Suprapubic skin (tissue), 4 donors: ENCODE measurements at regions not wholly inside any gene's neighbourhood (a gene's known extent, or its start where the extent isn't known, plus 50 kb on each side); places are given as distances from the start of the nearest gene placed in this dataset.

Source experiments
- CTCF ChIP-seq, 2 donors: fragments of 200-600 bp in 1 of 2; fragments of 450-650 bp in 1 of 2; sonication (generic) in 1 of 2; IDR thresholded peaks; one replicate each; pipeline ENCODE4 v1.5.1; 2016 to 2019; ENCODE audit warnings: antibody characterized with exemption in 2 of 2, mild to moderate bottlenecking in 1 of 2, moderate library complexity in 1 of 2
- EP300 ChIP-seq: sonication (generic); formaldehyde crosslinking; IDR thresholded peaks from one replicate; pipeline ENCODE4 v1.6.1; 2017; ENCODE audit warnings: antibody characterized with exemption
- POLR2A ChIP-seq, 2 donors: fragments of 450-650 bp; IDR thresholded peaks; one replicate each; pipeline ENCODE4 v1.6.1; 2017; ENCODE audit warnings: antibody characterized with exemption in 2 of 2, mild to moderate bottlenecking in 2 of 2, moderate library complexity in 2 of 2
- POLR2AphosphoS5 ChIP-seq, 3 donors: sonication (generic); formaldehyde crosslinking; IDR thresholded peaks; one replicate each; pipeline ENCODE4 v1.6.1; 2017; ENCODE audit warnings: antibody characterized with exemption in 3 of 3

GRCh38 chr12:76220980-76221379, 127.2 kb downstream of the BBS10 start:
- no peak for TF ChIP-seq CTCF (IDR thresholded peaks at IDR 0.05)
- no peak for TF ChIP-seq POLR2AphosphoS5 (IDR thresholded peaks at IDR 0.05)
- TF ChIP-seq EP300: no peak
- TF ChIP-seq POLR2A (IDR thresholded peaks at IDR 0.05): no peak
